Ectodermal cell (in vitro differentiated cells): ENCODE measurements at regions not wholly inside any gene's neighbourhood (a gene's known extent, or its start where the extent isn't known, plus 50 kb on each side); places are given as distances from the start of the nearest gene placed in this dataset.
"Not testable (repeated sequence)": the region's sequence is repeated elsewhere in the genome, so short reads cannot be mapped to it uniquely, and the experiment has no call there.

Source experiments
- H3K27ac ChIP-seq: 2 replicates; pipeline ENCODE4 v1.7.0; 2013; ENCODE audit warnings: mild to moderate bottlenecking, low read depth, low read length; ENCODE audit not compliant: insufficient read depth, poor library complexity, severe bottlenecking
- H3K27me3 ChIP-seq: 2 replicates; pipeline ENCODE4 v1.7.0; 2013; ENCODE audit warnings: mild to moderate bottlenecking, low read length; ENCODE audit not compliant: insufficient read depth, control insufficient read depth, poor library complexity, severe bottlenecking
- H3K36me3 ChIP-seq: one replicate; pipeline ENCODE4 v1.7.0; 2013; ENCODE audit warnings: low read length; ENCODE audit not compliant: control insufficient read depth, insufficient read depth
- H3K4me1 ChIP-seq: one replicate; pipeline ENCODE4 v1.7.0; 2013; ENCODE audit warnings: low read length; ENCODE audit not compliant: control insufficient read depth, insufficient read depth
- H3K4me3 ChIP-seq: 2 replicates; pipeline ENCODE4 v1.7.0; 2013; ENCODE audit warnings: low read depth, low read length, control low read depth; ENCODE audit not compliant: insufficient read depth
- H3K9me3 ChIP-seq: 2 replicates; pipeline ENCODE4 v1.7.0; 2013; ENCODE audit warnings: mild to moderate bottlenecking, low read length, moderate library complexity; ENCODE audit not compliant: control insufficient read depth
- WGBS, 2 experiments: methylation state at CpG; one replicate each; pipeline ENCODE4 v1.1.7; 2013; ENCODE audit warnings: missing lambda C conversion rate in 2 of 2; 5-methylcytosine and 5-hydroxymethylcytosine counted together

DNA sequence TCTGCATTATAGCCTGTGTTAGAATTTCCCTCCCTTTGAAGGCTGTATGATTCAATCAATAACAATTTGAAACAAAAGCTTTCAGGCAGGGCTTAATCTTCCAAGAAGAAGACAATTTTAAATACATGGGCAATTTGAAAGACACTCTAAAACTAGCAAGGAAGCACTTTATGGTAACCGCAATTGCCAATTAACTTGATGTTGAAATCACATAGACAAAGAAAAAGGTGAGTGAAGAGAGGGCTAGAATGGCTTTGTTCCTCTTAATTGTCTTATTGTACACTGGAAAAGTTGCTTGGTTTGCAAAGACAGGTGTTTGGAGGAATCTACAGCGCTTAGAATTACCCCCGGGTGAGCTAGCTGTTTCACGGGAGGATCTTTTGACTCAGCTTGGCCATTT is 74.4 kb upstream of the PRKX start:
- 63 to 70% methylated on average over 4 of the region's 4 CpGs for WGBS, 2 experiments
- Histone ChIP-seq H3K27me3 (no peaks in the 10 kb centered on the region), H3K4me3 (no peak overlapping the region), H3K4me1 (no peaks in the 10 kb centered on the region), H3K27ac (no peak overlapping the region), H3K36me3 (no peaks in the 10 kb centered on the region), H3K9me3 (no peaks in the 10 kb centered on the region)

DNA sequence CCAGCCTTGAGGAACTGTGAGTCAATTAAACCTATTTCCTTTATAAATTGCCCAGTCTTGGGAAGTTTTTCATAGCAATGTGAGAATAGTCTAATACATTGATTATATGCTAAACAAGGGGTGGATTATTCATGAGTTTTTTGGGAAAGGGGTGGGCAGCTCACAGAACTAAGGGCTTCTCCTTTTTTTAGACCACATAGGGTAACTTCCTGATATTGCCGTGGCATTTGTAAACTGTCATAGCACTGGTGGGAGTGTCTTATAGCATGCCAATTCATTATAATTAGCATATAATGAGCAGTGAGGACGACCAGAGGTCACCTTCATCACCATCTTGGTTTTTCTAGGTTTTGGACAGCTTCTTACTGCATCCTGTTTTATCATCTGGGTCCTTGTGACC is 72.4 kb upstream of the PRKX start:
- H3K4me1 ChIP-seq, H3K27me3 ChIP-seq, H3K9me3 ChIP-seq, H3K36me3 ChIP-seq, H3K27ac ChIP-seq, H3K4me3 ChIP-seq: not testable (repeated sequence)
- WGBS, 2 experiments = 71 to 80% methylated on average over 1 of the region's 2 CpGs

GRCh38 chrX:3780564-3780963 is 67.1 kb upstream of the PRKX start:
- Histone ChIP-seq H3K27me3 (no peaks in the 10 kb centered on the region), H3K27ac (no peak overlapping the region), H3K4me1 (peaks cover 4% of the 10 kb centered on the region), H3K36me3 (no peaks in the 10 kb centered on the region), H3K9me3 (no peaks in the 10 kb centered on the region), H3K4me3 (no peak overlapping the region)
- 74 to 80% methylated on average over 1 of the region's 1 CpG for WGBS, 2 experiments

GRCh38 chrX:3779546-3779945 is 66.1 kb upstream of the PRKX start:
- no peak overlapping the region for H3K4me3 ChIP-seq
- no peaks in the 10 kb centered on the region for H3K27me3 ChIP-seq
- H3K4me1 ChIP-seq = peaks cover 4% of the 10 kb centered on the region
- no peaks in the 10 kb centered on the region for H3K36me3 ChIP-seq
- no peaks in the 10 kb centered on the region for H3K9me3 ChIP-seq
- H3K27ac ChIP-seq = no peak overlapping the region

GRCh38 chrX:3777416-3777815 is 64.0 kb upstream of the PRKX start:
- H3K36me3 ChIP-seq = no peaks in the 10 kb centered on the region
- peaks cover 4% of the 10 kb centered on the region for H3K4me1 ChIP-seq
- H3K4me3 ChIP-seq = no peak overlapping the region
- no peak overlapping the region for H3K27ac ChIP-seq
- no peaks in the 10 kb centered on the region for H3K27me3 ChIP-seq
- no peaks in the 10 kb centered on the region for H3K9me3 ChIP-seq

DNA sequence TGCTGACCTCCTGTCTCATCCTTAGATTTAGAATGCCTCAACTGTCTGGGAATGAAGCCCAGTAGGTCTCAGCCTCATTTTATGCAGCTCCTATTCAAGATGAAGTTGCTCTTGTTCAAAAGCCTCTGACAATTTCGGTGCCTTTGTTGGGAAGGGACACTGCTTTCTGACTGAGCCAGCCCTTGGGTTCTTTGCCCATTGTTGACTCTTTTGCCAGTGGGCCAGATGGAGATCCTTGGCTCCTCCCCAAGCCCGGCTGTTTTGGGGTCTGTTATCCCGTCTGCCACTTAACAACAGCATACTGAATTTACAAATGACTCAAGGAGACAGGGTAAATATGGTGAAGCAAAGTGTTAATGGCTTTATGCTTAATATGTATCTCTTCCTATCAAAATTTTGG is 58.3 kb upstream of the PRKX start:
- no peak overlapping the region for H3K27ac ChIP-seq
- no peaks in the 10 kb centered on the region for H3K9me3 ChIP-seq
- WGBS, 2 experiments = 88 to 90% methylated on average over 1 to 2 of the region's 3 CpGs
- no peaks in the 10 kb centered on the region for H3K36me3 ChIP-seq
- H3K27me3 ChIP-seq = no peaks in the 10 kb centered on the region
- H3K4me1 ChIP-seq = no peaks in the 10 kb centered on the region
- H3K4me3 ChIP-seq = no peak overlapping the region

- Histone ChIP-seq H3K4me3 (no peak overlapping the region), H3K36me3 (no peaks in the 10 kb centered on the region), H3K27ac (no peak overlapping the region), H3K27me3 (no peaks in the 10 kb centered on the region), H3K4me1 (no peaks in the 10 kb centered on the region), H3K9me3 (no peaks in the 10 kb centered on the region)
- WGBS, 2 experiments = 92 to 100% methylated on average over 1 of the region's 1 CpG
Observed at GRCh38 chrX:3768881-3769280, 55.4 kb upstream of the PRKX start.
